Nephron progenitor cell (in vitro differentiated cells): ENCODE measurements at regions not wholly inside any gene's neighbourhood (a gene's known extent, or its start where the extent isn't known, plus 50 kb on each side); places are given as distances from the start of the nearest gene placed in this dataset.

Experiments used
- DNase-seq: peaks from one replicate; pipeline ENCODE4 v3.0.0; 2021
- H3K27ac Mint-ChIP-seq: 2 replicates; pipeline ENCODE4 v1.8.0; 2021; ENCODE audit warnings: mild to moderate bottlenecking, moderate library complexity, mixed read lengths
- H3K27me3 Mint-ChIP-seq: 2 replicates; pipeline ENCODE4 v1.8.0; 2021; ENCODE audit warnings: mild to moderate bottlenecking, low read depth, mixed read lengths; ENCODE audit not compliant: poor library complexity
- H3K36me3 Mint-ChIP-seq: 2 replicates; pipeline ENCODE4 v1.8.0; 2021; ENCODE audit warnings: low read depth, mixed read lengths
- H3K4me1 Mint-ChIP-seq: 2 replicates; pipeline ENCODE4 v1.8.0; 2021; ENCODE audit warnings: mixed read lengths
- H3K4me3 Mint-ChIP-seq: 2 replicates; pipeline ENCODE4 v1.8.0; 2021; ENCODE audit warnings: mild to moderate bottlenecking, moderate library complexity, mixed read lengths
- H3K9me3 Mint-ChIP-seq: 2 replicates; pipeline ENCODE4 v1.8.0; 2021; ENCODE audit warnings: mild to moderate bottlenecking, moderate library complexity, mixed read lengths
- TF ChIP-seq, protein P1 (sequence below): fragments of 200-600 bp; sonication (generic); IDR thresholded peaks from 2 replicates; pipeline ENCODE4 v1.5.0; 2021; ENCODE audit warnings: antibody characterized with exemption

DNA sequence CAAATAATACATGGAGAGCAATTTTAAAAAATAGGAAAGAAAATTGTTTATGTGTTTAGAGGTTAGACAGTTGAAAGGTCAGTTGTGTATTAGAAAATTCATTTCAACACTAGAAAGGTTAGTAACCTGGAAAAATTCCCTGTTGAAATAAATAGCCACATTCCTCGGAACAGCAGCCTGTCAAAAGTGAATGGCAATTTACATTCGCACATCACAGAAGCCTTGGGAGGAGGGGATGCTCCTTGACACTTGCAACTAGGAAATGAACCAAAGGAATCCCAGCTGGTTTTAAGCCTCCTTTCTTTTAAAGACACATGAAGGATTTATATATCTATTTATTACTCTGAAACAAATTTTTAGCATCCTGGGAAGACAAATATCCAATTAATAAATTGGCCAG is 653.5 kb upstream of the LRRTM4 start:
- no peaks in the 10 kb centered on the region for H3K4me1 Mint-ChIP-seq
- no peaks in the 10 kb centered on the region for H3K36me3 Mint-ChIP-seq
- no peak overlapping the region for H3K27ac Mint-ChIP-seq
- H3K4me3 Mint-ChIP-seq: no peak overlapping the region
- DNase-seq: no peak
- H3K9me3 Mint-ChIP-seq: no peaks in the 10 kb centered on the region
- TF ChIP-seq, protein P1, sequence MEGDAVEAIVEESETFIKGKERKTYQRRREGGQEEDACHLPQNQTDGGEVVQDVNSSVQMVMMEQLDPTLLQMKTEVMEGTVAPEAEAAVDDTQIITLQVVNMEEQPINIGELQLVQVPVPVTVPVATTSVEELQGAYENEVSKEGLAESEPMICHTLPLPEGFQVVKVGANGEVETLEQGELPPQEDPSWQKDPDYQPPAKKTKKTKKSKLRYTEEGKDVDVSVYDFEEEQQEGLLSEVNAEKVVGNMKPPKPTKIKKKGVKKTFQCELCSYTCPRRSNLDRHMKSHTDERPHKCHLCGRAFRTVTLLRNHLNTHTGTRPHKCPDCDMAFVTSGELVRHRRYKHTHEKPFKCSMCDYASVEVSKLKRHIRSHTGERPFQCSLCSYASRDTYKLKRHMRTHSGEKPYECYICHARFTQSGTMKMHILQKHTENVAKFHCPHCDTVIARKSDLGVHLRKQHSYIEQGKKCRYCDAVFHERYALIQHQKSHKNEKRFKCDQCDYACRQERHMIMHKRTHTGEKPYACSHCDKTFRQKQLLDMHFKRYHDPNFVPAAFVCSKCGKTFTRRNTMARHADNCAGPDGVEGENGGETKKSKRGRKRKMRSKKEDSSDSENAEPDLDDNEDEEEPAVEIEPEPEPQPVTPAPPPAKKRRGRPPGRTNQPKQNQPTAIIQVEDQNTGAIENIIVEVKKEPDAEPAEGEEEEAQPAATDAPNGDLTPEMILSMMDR: no peak
- H3K27me3 Mint-ChIP-seq: no peaks in the 10 kb centered on the region

DNA sequence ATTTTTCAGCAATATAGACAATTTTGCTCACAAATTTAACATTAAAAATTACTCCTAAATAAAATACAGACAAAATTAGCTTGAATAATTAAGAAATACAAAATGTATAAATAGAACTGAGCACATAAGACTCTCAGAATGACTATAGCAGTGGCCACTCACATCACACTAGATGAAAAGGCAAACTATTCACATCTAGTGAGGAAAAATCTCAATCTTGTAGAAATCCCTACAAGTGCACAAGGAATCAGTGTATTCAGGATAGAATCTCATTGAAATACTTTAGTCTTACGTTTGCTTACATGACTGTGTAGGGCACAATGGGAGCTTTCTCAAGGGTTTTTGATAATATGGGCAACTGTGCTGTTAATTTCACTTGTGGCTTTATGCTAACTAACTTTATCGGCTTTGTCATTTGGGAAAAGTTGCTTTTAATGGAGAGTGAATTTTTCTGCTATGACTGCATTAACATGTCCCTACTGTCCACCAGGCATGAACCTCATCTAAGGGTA is 678.9 kb upstream of the LRRTM4 start:
- no peaks in the 10 kb centered on the region for H3K9me3 Mint-ChIP-seq
- no peaks in the 10 kb centered on the region for H3K27me3 Mint-ChIP-seq
- no peaks in the 10 kb centered on the region for H3K4me1 Mint-ChIP-seq
- no peaks in the 10 kb centered on the region for H3K36me3 Mint-ChIP-seq
- DNase-seq: no peak
- TF ChIP-seq, protein P1: no peak
- no peak overlapping the region for H3K27ac Mint-ChIP-seq
- no peak overlapping the region for H3K4me3 Mint-ChIP-seq

- Mint-ChIP-seq H3K9me3 (no peaks in the 10 kb centered on the region), H3K36me3 (no peaks in the 10 kb centered on the region), H3K27me3 (no peaks in the 10 kb centered on the region), H3K4me1 (no peaks in the 10 kb centered on the region), H3K4me3 (no peak overlapping the region), H3K27ac (no peak overlapping the region)
- TF ChIP-seq, protein P1: no peak
- no peak for DNase-seq
These were observed 680.2 kb upstream of the LRRTM4 start for GRCh38 chr2:78202366-78202765.

DNA sequence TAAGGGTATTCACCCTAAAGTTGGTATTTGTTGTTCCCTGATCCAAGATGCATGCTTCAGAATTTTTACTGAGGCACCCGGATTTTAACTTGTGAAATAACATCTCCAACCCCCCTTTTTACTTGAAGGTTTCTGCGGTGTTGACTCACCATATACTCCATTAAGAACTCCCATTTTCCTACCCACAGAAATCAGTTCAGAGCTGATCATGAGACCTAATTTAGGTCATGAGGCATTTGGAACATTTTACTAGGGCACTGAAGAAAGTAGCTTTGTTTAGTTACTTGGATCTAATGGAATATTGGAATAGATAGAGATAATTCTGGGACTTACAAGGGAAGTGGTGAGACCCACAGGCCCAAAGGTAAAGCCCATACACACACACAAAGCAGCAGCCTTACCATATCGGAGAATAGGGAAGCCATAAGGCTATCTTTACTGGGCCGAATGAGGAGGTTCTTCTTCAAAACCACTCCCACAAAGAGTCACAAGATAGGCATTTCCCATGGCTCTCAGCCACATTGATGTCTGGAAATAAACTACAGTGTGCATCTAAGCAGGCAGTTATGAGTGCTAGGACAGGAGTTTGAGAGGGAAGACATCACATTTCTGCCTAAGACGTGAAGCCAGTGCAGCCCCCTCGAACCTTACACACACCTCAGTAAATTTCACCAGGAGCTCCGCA is 681.0 kb upstream of the LRRTM4 start:
- TF ChIP-seq, protein P1: no peak
- Mint-ChIP-seq H3K27ac (no peak overlapping the region), H3K36me3 (no peaks in the 10 kb centered on the region), H3K27me3 (no peaks in the 10 kb centered on the region), H3K4me1 (no peaks in the 10 kb centered on the region), H3K4me3 (no peak overlapping the region), H3K9me3 (no peaks in the 10 kb centered on the region)
- no peak for DNase-seq

DNA sequence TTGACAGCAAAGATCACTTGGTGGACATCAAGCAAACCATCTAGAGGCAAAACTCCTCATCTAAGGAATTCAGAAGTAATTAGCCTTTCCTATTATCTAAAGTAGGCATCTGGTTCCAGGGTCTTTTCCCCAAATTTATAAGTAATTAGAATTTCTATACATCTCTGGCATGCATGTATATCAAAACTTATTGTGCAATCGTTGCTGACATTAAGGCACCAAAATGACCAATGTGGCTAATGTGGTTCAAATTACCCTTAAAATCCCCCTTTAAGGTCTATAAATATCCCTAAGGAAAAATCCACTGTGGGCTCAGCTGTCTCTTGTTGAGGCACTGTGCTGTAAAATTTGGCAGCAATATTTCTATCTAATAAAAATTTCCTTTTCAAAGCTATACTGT is 695.9 kb upstream of the LRRTM4 start:
- H3K4me1 Mint-ChIP-seq: no peaks in the 10 kb centered on the region
- TF ChIP-seq, protein P1: no peak
- H3K4me3 Mint-ChIP-seq: no peak overlapping the region
- H3K27me3 Mint-ChIP-seq: peaks cover 6% of the 10 kb centered on the region
- no peak for DNase-seq
- H3K9me3 Mint-ChIP-seq: no peaks in the 10 kb centered on the region
- H3K27ac Mint-ChIP-seq: no peak overlapping the region
- H3K36me3 Mint-ChIP-seq: no peaks in the 10 kb centered on the region

GRCh38 chr2:78237704-78238103 is 715.5 kb upstream of the LRRTM4 start:
- no peaks in the 10 kb centered on the region for H3K4me1 Mint-ChIP-seq
- H3K4me3 Mint-ChIP-seq: no peak overlapping the region
- H3K36me3 Mint-ChIP-seq: no peaks in the 10 kb centered on the region
- peaks cover 2% of the 10 kb centered on the region for H3K27me3 Mint-ChIP-seq
- no peak for DNase-seq
- H3K9me3 Mint-ChIP-seq: no peaks in the 10 kb centered on the region
- TF ChIP-seq, protein P1: no peak
- H3K27ac Mint-ChIP-seq: no peak overlapping the region
